IPS-18c (cell line): ENCODE measurements at regions not wholly inside any gene's neighbourhood (a gene's known extent, or its start where the extent isn't known, plus 50 kb on each side); places are given as distances from the start of the nearest gene placed in this dataset.

Experiments used
- H3K4me3 ChIP-seq: 2 replicates; pipeline ENCODE4 v1.7.0; 2013; ENCODE audit warnings: low read depth, mild to moderate bottlenecking, low read length, moderate library complexity; ENCODE audit not compliant: insufficient read depth
- H3K9me3 ChIP-seq: one replicate; pipeline ENCODE4 v1.6.1; 2013; ENCODE audit warnings: mild to moderate bottlenecking, low read length, moderate library complexity; ENCODE audit not compliant: control insufficient read depth, insufficient read depth

GRCh38 chr14:89004166-89004565 is 179.7 kb downstream of the TTC8 start:
- Histone ChIP-seq H3K4me3 (no peak overlapping the region), H3K9me3 (no peaks in the 10 kb centered on the region)

- Histone ChIP-seq H3K9me3 (no peaks in the 10 kb centered on the region), H3K4me3 (no peak overlapping the region)
Measured at GRCh38 chr14:89007906-89008305, 183.5 kb downstream of the TTC8 start.

GRCh38 chr14:89011355-89012281 is 187.2 kb downstream of the TTC8 start:
- H3K9me3 ChIP-seq, result peaks cover 3% of the 10 kb centered on the region
- H3K4me3 ChIP-seq, result no peak overlapping the region

- Histone ChIP-seq H3K4me3 (no peak overlapping the region), H3K9me3 (peaks cover 3% of the 10 kb centered on the region)
Measured at GRCh38 chr14:89012282-89013097, 188.0 kb downstream of the TTC8 start.

GRCh38 chr14:89013098-89013504 is 188.7 kb downstream of the TTC8 start:
- Histone ChIP-seq H3K9me3 (peaks cover 3% of the 10 kb centered on the region), H3K4me3 (no peak overlapping the region)

- Histone ChIP-seq H3K4me3 (no peak overlapping the region), H3K9me3 (peaks cover 3% of the 10 kb centered on the region)
Measured at GRCh38 chr14:89013698-89014568, 189.5 kb downstream of the TTC8 start.

- peaks cover 3% of the 10 kb centered on the region for H3K9me3 ChIP-seq
- no peak overlapping the region for H3K4me3 ChIP-seq
Measured at GRCh38 chr14:89014569-89014850, 190.1 kb downstream of the TTC8 start.

GRCh38 chr14:89015016-89015415 is 190.6 kb downstream of the TTC8 start:
- H3K9me3 ChIP-seq, result peaks cover 3% of the 10 kb centered on the region

GRCh38 chr14:89017417-89017816 is 193.0 kb downstream of the TTC8 start:
- Histone ChIP-seq H3K4me3 (no peak overlapping the region), H3K9me3 (peaks cover 3% of the 10 kb centered on the region)

More at GRCh38 chr14:89015016-89015415, 190.6 kb downstream of the TTC8 start:
- H3K4me3 ChIP-seq, result no peak overlapping the region

GRCh38 chr14:89022274-89022673 is 197.8 kb downstream of the TTC8 start:
- Histone ChIP-seq H3K4me3 (no peak overlapping the region), H3K9me3 (peaks cover 2% of the 10 kb centered on the region)

GRCh38 chr14:89024691-89025090 is 200.2 kb downstream of the TTC8 start:
- no peak overlapping the region for H3K4me3 ChIP-seq
- H3K9me3 ChIP-seq, result peaks cover 2% of the 10 kb centered on the region

- Histone ChIP-seq H3K4me3 (no peak overlapping the region), H3K9me3 (peaks cover 2% of the 10 kb centered on the region)
Measured at GRCh38 chr14:89025561-89026236, 201.2 kb downstream of the TTC8 start.

GRCh38 chr14:89027097-89027740 is 202.8 kb downstream of the TTC8 start:
- peaks cover 2% of the 10 kb centered on the region for H3K9me3 ChIP-seq
- H3K4me3 ChIP-seq, result peak overlapping the region; percentile 79

GRCh38 chr14:89028462-89029134 is 204.1 kb downstream of the TTC8 start:
- peaks cover 2% of the 10 kb centered on the region for H3K9me3 ChIP-seq
- H3K4me3 ChIP-seq, result no peak overlapping the region

- peaks cover 2% of the 10 kb centered on the region for H3K9me3 ChIP-seq
- no peak overlapping the region for H3K4me3 ChIP-seq
Measured at GRCh38 chr14:89029961-89030694, 205.7 kb downstream of the TTC8 start.
